Sigmoid colon (tissue), 6 donors: ENCODE measurements at regions not wholly inside any gene's neighbourhood (a gene's known extent, or its start where the extent isn't known, plus 50 kb on each side); places are given as distances from the start of the nearest gene placed in this dataset.

Experiments
- DNase-seq: peaks from one replicate; pipeline ENCODE4 v3.0.0-alpha.2; 2019
- H3K27ac ChIP-seq, 4 donors: fragments of 200-600 bp; sonication (generic); one replicate each; pipeline ENCODE4 v1.5.1; 2016 to 2019; ENCODE audit warnings: mild to moderate bottlenecking in 1 of 4
- H3K27me3 ChIP-seq, 3 donors: fragments of 200-600 bp; sonication (generic); one replicate each; pipeline ENCODE4 v1.5.1; 2019; ENCODE audit warnings: mild to moderate bottlenecking in 1 of 3
- H3K36me3 ChIP-seq, 4 donors: fragments of 200-600 bp; sonication (generic); one replicate each; pipeline ENCODE4 v1.5.1; 2016 to 2019
- H3K4me1 ChIP-seq, 4 donors: fragments of 200-600 bp; sonication (generic); one replicate each; pipeline ENCODE4 v1.5.1; 2017 to 2019
- H3K4me3 ChIP-seq, 4 donors: fragments of 200-600 bp; sonication (generic); one replicate each; pipeline ENCODE4 v1.5.1; 2017 to 2019; ENCODE audit warnings: mild to moderate bottlenecking in 2 of 4, moderate library complexity in 1 of 4
- H3K9me3 ChIP-seq, 4 donors: fragments of 200-600 bp in 3 of 4; sonication (generic) in 3 of 4; one replicate each; pipeline versions ENCODE4 v1.5.1 to v1.6.1; 2013 to 2019
- EP300 ChIP-seq, 4 donors: sonication (generic); formaldehyde crosslinking; IDR thresholded peaks; one replicate each; pipeline ENCODE4 v1.6.1; 2017; ENCODE audit warnings: antibody characterized with exemption in 4 of 4
- POLR2A ChIP-seq, 2 donors: fragments of 450-650 bp; IDR thresholded peaks; one replicate each; pipeline ENCODE4 v1.6.1; 2016; ENCODE audit warnings: antibody characterized with exemption in 2 of 2, mild to moderate bottlenecking in 2 of 2, moderate library complexity in 2 of 2
- POLR2AphosphoS5 ChIP-seq, 4 donors: sonication (generic); formaldehyde crosslinking; IDR thresholded peaks; one replicate each; pipeline ENCODE4 v1.6.1; 2017; ENCODE audit warnings: antibody characterized with exemption in 4 of 4
- WGBS, 2 donors: extraction: QIAGEN DNeasy Blood & Tissue Kit; methylation state at CpG; one replicate each; pipeline ENCODE4 v1.1.7; 2013; 5-methylcytosine and 5-hydroxymethylcytosine counted together
- intact Hi-C: fragments of 100-400 bp; cut with DNase I; formaldehyde crosslinking; loops from one replicate; pipeline ENCODE4 v1.15.1; 2023
- TF ChIP-seq, protein P1 (sequence below), 4 experiments: fragments of 450-650 bp in 3 of 4; fragments of 200-600 bp in 1 of 4; IDR thresholded peaks; one replicate each; pipeline ENCODE4 v1.5.1; 2016 to 2019; ENCODE audit warnings: antibody characterized with exemption in 4 of 4, mild to moderate bottlenecking in 3 of 4, moderate library complexity in 2 of 4
- donor health status: healthy with polysubstance abuse.
- donor health status: healthy.

GRCh38 chr3:77707281-77707680 is 667.4 kb downstream of the ROBO2 start:
- DNase-seq: no peak
- intact Hi-C loops: no loop called here
- H3K27ac ChIP-seq: no peak overlapping the region
- 55 to 84% methylated on average over 2 of the region's 2 CpGs for WGBS, 2 donors
- H3K36me3 ChIP-seq: no peaks in the 10 kb centered on the region
- H3K4me3 ChIP-seq: no peak overlapping the region
- TF ChIP-seq POLR2A (IDR thresholded peaks at IDR 0.05) (no peak), POLR2AphosphoS5 (IDR thresholded peaks at IDR 0.05) (no peak), EP300 (IDR thresholded peaks at IDR 0.05) (no peak)
- TF ChIP-seq, protein P1, sequence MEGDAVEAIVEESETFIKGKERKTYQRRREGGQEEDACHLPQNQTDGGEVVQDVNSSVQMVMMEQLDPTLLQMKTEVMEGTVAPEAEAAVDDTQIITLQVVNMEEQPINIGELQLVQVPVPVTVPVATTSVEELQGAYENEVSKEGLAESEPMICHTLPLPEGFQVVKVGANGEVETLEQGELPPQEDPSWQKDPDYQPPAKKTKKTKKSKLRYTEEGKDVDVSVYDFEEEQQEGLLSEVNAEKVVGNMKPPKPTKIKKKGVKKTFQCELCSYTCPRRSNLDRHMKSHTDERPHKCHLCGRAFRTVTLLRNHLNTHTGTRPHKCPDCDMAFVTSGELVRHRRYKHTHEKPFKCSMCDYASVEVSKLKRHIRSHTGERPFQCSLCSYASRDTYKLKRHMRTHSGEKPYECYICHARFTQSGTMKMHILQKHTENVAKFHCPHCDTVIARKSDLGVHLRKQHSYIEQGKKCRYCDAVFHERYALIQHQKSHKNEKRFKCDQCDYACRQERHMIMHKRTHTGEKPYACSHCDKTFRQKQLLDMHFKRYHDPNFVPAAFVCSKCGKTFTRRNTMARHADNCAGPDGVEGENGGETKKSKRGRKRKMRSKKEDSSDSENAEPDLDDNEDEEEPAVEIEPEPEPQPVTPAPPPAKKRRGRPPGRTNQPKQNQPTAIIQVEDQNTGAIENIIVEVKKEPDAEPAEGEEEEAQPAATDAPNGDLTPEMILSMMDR (IDR thresholded peaks at IDR 0.05): no peak
- no peaks in the 10 kb centered on the region for H3K4me1 ChIP-seq
- no peaks in the 10 kb centered on the region for H3K9me3 ChIP-seq
- no peaks in the 10 kb centered on the region for H3K27me3 ChIP-seq

DNA sequence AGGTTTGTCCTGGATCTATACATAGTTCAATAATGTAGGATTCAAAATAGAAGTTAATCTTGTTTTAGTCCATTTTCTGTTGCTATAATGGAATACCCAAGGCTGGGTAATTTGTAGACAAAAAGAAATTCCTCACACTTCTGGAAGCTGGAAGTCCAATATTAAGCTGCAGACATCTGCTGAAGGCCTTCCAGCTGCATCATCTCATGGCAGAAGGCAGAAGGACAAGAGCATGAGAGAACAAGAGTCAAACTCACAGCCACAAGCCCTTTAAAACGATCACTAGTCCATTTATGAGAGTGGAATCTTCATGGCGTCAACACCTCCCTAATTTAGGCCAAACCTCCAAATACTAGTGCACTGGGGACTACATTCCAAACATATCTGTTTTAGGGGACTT is 669.3 kb downstream of the ROBO2 start:
- intact Hi-C loops: no loop called here
- no peak for TF ChIP-seq POLR2AphosphoS5 (IDR thresholded peaks at IDR 0.05)
- no peak for TF ChIP-seq EP300 (IDR thresholded peaks at IDR 0.05)
- TF ChIP-seq, protein P1 (IDR thresholded peaks at IDR 0.05): no peak
- TF ChIP-seq POLR2A (IDR thresholded peaks at IDR 0.05): no peak
- no peaks in the 10 kb centered on the region for H3K9me3 ChIP-seq
- no peaks in the 10 kb centered on the region for H3K36me3 ChIP-seq
- no peaks in the 10 kb centered on the region for H3K27me3 ChIP-seq
- DNase-seq: no peak
- WGBS, 2 donors: 75 to 82% methylated on average over 2 of the region's 2 CpGs
- H3K27ac ChIP-seq: no peak overlapping the region
- H3K4me3 ChIP-seq: no peak overlapping the region
- H3K4me1 ChIP-seq: no peaks in the 10 kb centered on the region

DNA sequence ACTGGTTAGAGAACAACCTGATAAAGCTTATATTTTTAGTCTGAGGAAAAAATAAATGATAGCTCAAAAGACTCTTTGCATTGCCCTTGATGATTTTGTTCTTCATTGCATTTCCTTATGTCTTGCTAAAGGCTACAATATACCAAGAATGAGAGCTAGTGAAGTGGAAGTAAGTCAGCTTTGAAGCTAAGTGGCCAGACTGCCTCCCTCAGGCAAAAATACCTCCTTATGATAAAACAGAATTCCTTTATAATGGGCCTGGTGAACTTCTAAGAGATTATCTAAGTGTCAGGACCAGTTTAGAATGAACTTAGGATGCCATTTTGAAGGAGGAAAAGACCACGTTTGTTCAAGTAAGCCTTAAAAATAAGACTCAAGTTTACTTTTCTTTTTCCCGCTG is 678.4 kb downstream of the ROBO2 start:
- intact Hi-C loops: no loop called here

GRCh38 chr3:77720460-77720971 is 680.6 kb downstream of the ROBO2 start:
- no peak for DNase-seq
- TF ChIP-seq, protein P1 (IDR thresholded peaks at IDR 0.05): no peak
- TF ChIP-seq EP300 (IDR thresholded peaks at IDR 0.05) (no peak), POLR2AphosphoS5 (IDR thresholded peaks at IDR 0.05) (no peak), POLR2A (IDR thresholded peaks at IDR 0.05) (no peak)
- Histone ChIP-seq H3K27me3 (no peaks in the 10 kb centered on the region), H3K9me3 (peaks cover 0 to 3% (median 0%) of the 10 kb centered on the region in 4 donors), H3K36me3 (no peaks in the 10 kb centered on the region), H3K4me1 (no peaks in the 10 kb centered on the region), H3K4me3 (no peak overlapping the region), H3K27ac (no peak overlapping the region)
- intact Hi-C loops: no loop called here

More for the DNA sequence above, 678.4 kb downstream of the ROBO2 start:
- DNase-seq: no peak
- H3K4me3 ChIP-seq: no peak overlapping the region
- peaks cover 0 to 2% (median 0%) of the 10 kb centered on the region in 4 donors for H3K9me3 ChIP-seq
- H3K27me3 ChIP-seq: no peaks in the 10 kb centered on the region
- no peak for TF ChIP-seq POLR2AphosphoS5 (IDR thresholded peaks at IDR 0.05)
- TF ChIP-seq, protein P1 (IDR thresholded peaks at IDR 0.05): no peak
- no peak for TF ChIP-seq POLR2A (IDR thresholded peaks at IDR 0.05)
- no peak for TF ChIP-seq EP300 (IDR thresholded peaks at IDR 0.05)
- H3K4me1 ChIP-seq: no peaks in the 10 kb centered on the region
- no peaks in the 10 kb centered on the region for H3K36me3 ChIP-seq
- no peak overlapping the region for H3K27ac ChIP-seq
- 38 to 60% methylated on average over 2 of the region's 2 CpGs for WGBS, 2 donors

GRCh38 chr3:77726517-77726916 is 686.6 kb downstream of the ROBO2 start:
- intact Hi-C loops: no loop called here
- WGBS, 2 donors: 23 to 43% methylated on average over 1 of the region's 1 CpG
- DNase-seq: no peak
- no peaks in the 10 kb centered on the region for H3K27me3 ChIP-seq
- H3K27ac ChIP-seq: no peak overlapping the region
- H3K4me1 ChIP-seq: no peaks in the 10 kb centered on the region
- peaks cover 0 to 3% (median 0%) of the 10 kb centered on the region in 4 donors for H3K9me3 ChIP-seq
- H3K4me3 ChIP-seq: no peak overlapping the region
- no peak for TF ChIP-seq POLR2A (IDR thresholded peaks at IDR 0.05)
- no peak for TF ChIP-seq POLR2AphosphoS5 (IDR thresholded peaks at IDR 0.05)
- TF ChIP-seq, protein P1 (IDR thresholded peaks at IDR 0.05): no peak
- no peaks in the 10 kb centered on the region for H3K36me3 ChIP-seq
